ENCODE measurements at regions not wholly inside any gene's neighbourhood (a gene's known extent, or its start where the extent isn't known, plus 50 kb on each side); places are given as distances from the start of the nearest gene placed in this dataset.
A peak's percentile ranks its signal among the peaks of the same experiment; 100 is the strongest.

DNA sequence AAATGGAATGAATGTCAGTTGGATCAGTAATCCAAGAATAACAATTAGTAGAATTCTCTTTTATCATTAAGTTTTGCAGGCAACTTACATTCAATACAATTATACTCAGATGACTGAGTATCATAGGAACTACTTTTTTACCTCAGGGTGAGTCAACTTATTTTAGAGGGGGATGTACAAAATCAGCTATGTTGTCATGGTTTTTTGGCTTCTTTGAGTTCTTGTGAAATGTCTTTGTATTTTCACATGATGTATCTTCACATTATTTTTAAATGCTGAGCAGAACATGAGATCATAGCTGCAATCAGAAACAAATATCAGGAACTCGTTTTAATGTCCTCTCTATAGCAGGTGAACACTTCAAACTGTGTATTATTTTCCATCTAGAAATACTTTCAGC, 65.3 kb upstream of the PTPRR start:
- Histone ChIP-seq H3K27ac (ENCODE audit: low read depth, low read length) (no peak overlapping the region), H3K4me1 (ENCODE audit: insufficient read depth, low read length) (peaks cover 20% of the 10 kb centered on the region)
- 92% methylated on average over 1 of the region's 1 CpG for WGBS

GRCh38 chr12:70983692-70984091, 63.2 kb upstream of the PTPRR start:
- no peaks in the 10 kb centered on the region for H3K36me3 ChIP-seq (ENCODE audit: insufficient read depth, low read length)
- peak overlapping the region; percentile 37 for H3K27ac ChIP-seq (ENCODE audit: low read depth, low read length)
- H3K9me3 ChIP-seq (ENCODE audit: insufficient read depth, low read depth, low read length) = no peaks in the 10 kb centered on the region
- H3K4me1 ChIP-seq (ENCODE audit: insufficient read depth, low read length) = peaks cover 20% of the 10 kb centered on the region
- peak overlapping the region; percentile 1; the same call in 1 of the 2 replicates for H3K4me3 ChIP-seq (ENCODE audit: low read length)
- H3K27me3 ChIP-seq (ENCODE audit: insufficient read depth, low read length) = no peaks in the 10 kb centered on the region
- peak overlapping the region; percentile 3; the same call in 1 of the 2 replicates for H3K9ac ChIP-seq (ENCODE audit: low read depth, low read length)
- 78% methylated on average over 4 of the region's 4 CpGs for WGBS

More for the DNA sequence above, 65.3 kb upstream of the PTPRR start:
- no peaks in the 10 kb centered on the region for H3K27me3 ChIP-seq (ENCODE audit: insufficient read depth, low read length)
- H3K4me3 ChIP-seq (ENCODE audit: low read length) = no peak overlapping the region
- no peaks in the 10 kb centered on the region for H3K36me3 ChIP-seq (ENCODE audit: insufficient read depth, low read length)
- no peaks in the 10 kb centered on the region for H3K9me3 ChIP-seq (ENCODE audit: insufficient read depth, low read depth, low read length)
- no peak overlapping the region for H3K9ac ChIP-seq (ENCODE audit: low read depth, low read length)

DNA sequence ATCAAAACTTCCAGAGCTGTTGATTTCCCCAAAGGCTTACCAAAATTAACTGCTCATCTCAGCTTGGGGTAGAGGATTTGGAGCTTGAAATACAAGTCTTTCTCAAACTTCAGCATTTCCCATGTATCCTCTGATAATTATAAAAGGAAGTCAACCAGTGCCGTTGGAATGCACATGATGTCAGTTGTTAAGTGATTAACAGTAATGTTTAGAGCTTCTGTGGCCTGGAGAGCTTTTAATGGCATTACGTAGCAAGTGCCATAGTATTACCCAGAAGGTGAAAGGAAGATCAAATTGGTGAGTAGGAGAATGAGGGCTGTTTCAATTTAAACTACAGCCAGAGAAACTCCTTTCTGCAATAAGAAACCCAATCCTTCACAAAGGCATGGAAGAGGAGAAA, 62.5 kb upstream of the PTPRR start:
- H3K27ac ChIP-seq (ENCODE audit: low read depth, low read length) = peak overlapping the region; percentile 37; the same call in 1 of the 2 replicates
- 81% methylated on average over 2 of the region's 2 CpGs for WGBS
- no peaks in the 10 kb centered on the region for H3K36me3 ChIP-seq (ENCODE audit: insufficient read depth, low read length)
- peak overlapping the region; percentile 1; the same call in 1 of the 2 replicates for H3K4me3 ChIP-seq (ENCODE audit: low read length)
- peak overlapping the region; percentile 3; the same call in 1 of the 2 replicates for H3K9ac ChIP-seq (ENCODE audit: low read depth, low read length)
- no peaks in the 10 kb centered on the region for H3K27me3 ChIP-seq (ENCODE audit: insufficient read depth, low read length)
- no peaks in the 10 kb centered on the region for H3K9me3 ChIP-seq (ENCODE audit: insufficient read depth, low read depth, low read length)
- peaks cover 20% of the 10 kb centered on the region for H3K4me1 ChIP-seq (ENCODE audit: insufficient read depth, low read length)

DNA sequence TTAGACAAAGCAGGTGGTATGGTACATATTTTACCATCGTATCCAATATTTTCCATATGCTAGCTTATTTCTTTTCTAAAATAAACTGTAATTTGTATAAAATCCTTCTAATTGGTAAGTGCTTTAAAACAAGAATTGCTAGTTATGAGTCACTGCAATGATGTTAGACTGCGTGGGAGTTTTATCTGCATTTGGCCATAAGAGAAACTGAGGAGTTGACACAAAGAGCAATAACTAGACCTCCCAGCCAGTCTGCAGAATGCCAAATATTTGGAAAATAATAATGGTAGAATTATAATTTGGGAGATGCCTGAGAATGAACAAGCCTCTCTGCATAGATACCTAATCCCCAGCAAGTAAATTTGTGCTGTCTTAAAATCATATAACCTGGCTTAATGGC, 61.7 kb upstream of the PTPRR start:
- H3K4me1 ChIP-seq (ENCODE audit: insufficient read depth, low read length) = peaks cover 20% of the 10 kb centered on the region
- WGBS = 100% methylated on average over 1 of the region's 2 CpGs
- no peak overlapping the region for H3K9ac ChIP-seq (ENCODE audit: low read depth, low read length)
- no peak overlapping the region for H3K27ac ChIP-seq (ENCODE audit: low read depth, low read length)
- H3K9me3 ChIP-seq (ENCODE audit: insufficient read depth, low read depth, low read length) = no peaks in the 10 kb centered on the region
- H3K27me3 ChIP-seq (ENCODE audit: insufficient read depth, low read length) = no peaks in the 10 kb centered on the region
- no peaks in the 10 kb centered on the region for H3K36me3 ChIP-seq (ENCODE audit: insufficient read depth, low read length)
- H3K4me3 ChIP-seq (ENCODE audit: low read length) = no peak overlapping the region

DNA sequence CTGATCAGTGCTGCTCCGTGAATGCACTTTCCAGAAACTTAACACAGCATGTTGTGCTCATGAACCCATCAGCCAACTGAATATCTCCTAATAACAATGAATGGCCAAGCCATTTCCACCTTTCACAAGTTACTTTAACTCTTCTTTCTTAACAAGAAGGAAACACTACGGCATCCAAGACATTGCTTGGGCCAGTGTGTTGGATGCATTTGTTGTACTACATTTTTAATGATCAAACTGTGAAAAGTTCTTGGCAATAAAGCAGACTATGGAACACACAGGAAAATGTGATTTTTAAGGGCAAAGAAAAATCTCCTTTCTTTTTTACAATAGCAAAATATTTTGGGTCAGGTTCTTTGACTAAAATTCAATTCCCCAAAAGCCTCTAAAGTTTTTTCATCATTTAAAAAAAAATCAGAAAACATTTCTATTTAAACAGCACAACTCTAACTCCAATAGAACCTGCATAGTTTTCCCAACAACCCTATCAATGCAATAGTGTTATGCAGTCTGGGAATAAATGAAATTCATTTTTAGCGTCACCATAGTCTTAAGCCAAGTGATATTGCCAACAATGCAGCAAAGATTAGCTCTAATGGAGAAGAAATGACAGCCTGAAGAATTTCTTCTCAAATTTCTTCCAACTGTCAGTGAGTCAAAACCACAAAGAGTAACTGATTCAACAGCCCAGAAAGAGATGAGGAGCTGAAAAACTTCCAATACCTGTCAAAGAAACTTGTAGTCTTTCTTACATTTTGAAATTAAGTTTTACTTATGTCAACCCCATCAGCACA, 50.7 kb upstream of the PTPRR start:
- Histone ChIP-seq H3K27ac (ENCODE audit: low read depth, low read length) (no peak overlapping the region), H3K9me3 (ENCODE audit: insufficient read depth, low read depth, low read length) (no peaks in the 10 kb centered on the region), H3K4me3 (ENCODE audit: low read length) (no peak overlapping the region), H3K9ac (ENCODE audit: low read depth, low read length) (no peak overlapping the region), H3K36me3 (ENCODE audit: insufficient read depth, low read length) (no peaks in the 10 kb centered on the region), H3K27me3 (ENCODE audit: insufficient read depth, low read length) (no peaks in the 10 kb centered on the region), H3K4me1 (ENCODE audit: insufficient read depth, low read length) (no peaks in the 10 kb centered on the region)
- WGBS = 95% methylated on average over 3 of the region's 3 CpGs
